ENCODE measurements at regions not wholly inside any gene's neighbourhood (a gene's known extent, or its start where the extent isn't known, plus 50 kb on each side); places are given as distances from the start of the nearest gene placed in this dataset.
"Not testable (repeated sequence)": the region's sequence is repeated elsewhere in the genome, so short reads cannot be mapped to it uniquely, and the experiment has no call there.

GRCh38 chr2:192628017-192628416, 433.3 kb upstream of the TMEFF2 start:
- DNase-seq, result no peak

- no peak for DNase-seq
Observed at GRCh38 chr2:192615105-192615504, 420.4 kb upstream of the TMEFF2 start.

DNA sequence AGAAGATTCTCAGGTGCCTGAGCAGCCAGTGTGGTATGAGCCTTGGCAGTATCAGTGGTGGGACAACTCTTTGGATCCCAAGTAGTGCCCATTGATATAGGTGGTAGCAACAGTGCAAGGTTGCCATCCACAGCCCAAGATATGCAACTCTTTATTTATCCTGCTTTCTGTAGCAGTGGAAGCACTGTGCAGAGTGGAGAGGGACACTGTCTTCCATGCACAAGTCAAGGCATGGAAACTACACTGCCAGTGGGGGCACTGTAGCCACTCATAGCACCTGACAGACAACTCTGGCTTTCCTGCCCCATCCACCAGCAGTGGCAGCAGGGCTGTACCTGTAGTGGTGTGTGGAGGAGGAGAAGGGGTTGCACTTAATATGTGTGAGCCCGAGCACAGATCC, 409.6 kb upstream of the TMEFF2 start:
- DNase-seq, result no peak

GRCh38 chr2:192598649-192599048, 403.9 kb upstream of the TMEFF2 start:
- not testable (repeated sequence) for DNase-seq

GRCh38 chr2:192593561-192593960, 398.8 kb upstream of the TMEFF2 start:
- DNase-seq, result no peak

DNA sequence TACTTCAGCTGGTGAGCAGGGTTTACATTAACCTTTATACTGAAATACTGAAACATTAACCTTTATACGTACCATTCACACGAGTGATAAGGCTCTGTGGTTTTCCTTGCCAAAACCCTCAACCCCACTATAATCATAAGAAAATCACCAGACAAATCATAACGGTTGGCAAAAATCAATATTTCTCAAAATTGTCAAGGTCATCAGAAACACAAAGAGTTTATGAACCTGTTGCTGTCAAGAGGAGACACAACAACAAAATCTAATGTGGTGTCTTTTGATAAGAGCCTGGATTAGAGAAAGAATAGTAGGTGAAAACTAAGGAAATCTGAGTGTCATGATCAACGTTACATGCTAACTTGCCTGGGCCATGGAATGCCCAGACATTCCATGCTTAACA, 396.9 kb upstream of the TMEFF2 start:
- DNase-seq, result no peak

GRCh38 chr2:192585418-192585817, 390.7 kb upstream of the TMEFF2 start:
- no peak for DNase-seq

DNA sequence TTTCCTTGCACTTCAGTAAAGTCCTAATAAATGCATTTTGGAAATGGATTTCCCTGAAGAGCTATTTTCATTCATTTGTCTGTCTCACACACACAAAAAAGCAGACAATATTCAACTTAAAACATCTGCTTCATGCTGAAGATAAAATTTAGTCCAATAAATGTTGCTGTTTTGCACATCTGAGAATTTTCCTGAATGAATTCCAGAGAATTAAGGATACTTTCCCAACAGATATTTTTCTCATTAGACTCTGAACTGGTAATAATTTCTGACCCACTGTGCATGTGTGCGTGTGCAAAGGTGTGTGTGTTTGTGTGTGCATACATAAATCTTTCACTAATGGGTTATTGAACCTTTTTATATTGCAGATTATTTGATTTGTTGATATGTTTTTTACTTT, 390.2 kb upstream of the TMEFF2 start:
- DNase-seq, result no peak

DNA sequence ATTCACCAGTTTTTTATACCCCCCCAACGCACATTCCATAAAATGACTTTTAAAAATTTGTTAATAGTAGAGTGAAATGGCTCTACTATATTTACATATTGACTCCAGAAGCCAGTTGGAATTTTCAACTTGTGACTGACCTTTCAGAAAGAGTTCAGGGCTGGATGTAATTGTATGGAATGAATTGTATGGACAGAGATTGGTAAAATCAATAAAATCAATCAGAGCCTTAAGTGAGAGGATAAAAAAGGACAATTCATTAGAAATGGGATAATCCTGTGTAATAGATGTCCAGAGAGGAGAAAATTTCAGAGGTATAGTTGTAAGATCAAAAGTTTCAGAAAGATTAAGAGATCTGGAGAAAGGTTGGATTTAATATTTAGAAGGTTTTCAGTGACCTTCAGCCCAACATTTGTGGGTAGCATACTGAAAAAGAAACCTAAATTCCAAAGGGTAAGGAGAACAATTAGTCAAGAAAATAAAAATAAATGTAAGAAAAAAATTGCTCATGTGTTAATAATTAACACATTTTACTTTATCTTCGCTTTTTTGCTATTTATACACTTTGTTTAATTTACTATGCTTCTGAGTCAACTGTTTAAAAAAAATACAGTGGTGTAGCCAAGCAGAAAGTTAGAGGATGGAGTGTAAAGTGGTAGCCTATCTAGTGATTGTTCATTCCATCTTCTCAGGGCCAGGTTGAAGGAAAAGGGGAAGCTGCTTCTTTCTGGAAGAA, 385.4 kb upstream of the TMEFF2 start:
- DNase-seq, result no peak

DNA sequence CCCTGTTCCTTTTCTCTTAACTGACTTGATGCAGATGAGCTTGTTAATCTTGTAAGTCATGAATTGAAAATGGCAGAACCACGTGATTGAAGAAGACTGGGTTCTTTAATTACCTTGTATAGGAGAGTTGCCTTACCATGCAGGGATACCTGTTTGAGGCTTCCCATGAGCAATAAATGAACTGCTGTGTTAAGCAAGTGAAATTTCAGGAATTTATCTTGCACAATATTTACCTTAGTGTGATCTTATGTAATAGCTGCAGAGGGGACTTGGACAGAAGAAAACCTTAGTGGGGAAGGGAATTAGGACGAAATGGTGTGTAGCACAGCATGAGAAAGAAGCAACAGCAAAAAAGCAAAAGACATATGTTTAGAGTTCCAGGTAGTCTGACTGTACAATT, 384.0 kb upstream of the TMEFF2 start:
- DNase-seq, result no peak

GRCh38 chr2:192577706-192578105, 383.0 kb upstream of the TMEFF2 start:
- no peak for DNase-seq

DNA sequence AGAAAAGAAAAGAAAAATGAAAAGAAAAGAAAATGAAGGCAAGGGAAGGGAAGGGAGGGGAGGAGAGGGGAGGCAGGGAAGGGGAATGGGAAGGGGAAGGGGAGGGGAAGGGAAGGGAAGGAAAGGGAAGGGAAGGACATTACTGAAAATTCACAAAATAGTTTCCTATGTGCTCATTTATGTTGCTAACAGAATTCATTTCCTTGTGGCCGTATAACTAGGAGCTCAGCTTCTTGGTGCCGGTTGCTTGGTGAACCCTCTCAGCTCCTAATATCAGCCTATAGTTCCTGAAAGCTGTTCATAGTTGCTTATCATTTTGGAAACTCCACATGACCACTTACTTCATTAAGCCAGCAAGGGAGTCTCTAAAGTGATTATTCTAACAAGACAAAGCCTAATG, 379.8 kb upstream of the TMEFF2 start:
- no peak for DNase-seq

- no peak for DNase-seq
Observed at GRCh38 chr2:192571636-192572035, 376.9 kb upstream of the TMEFF2 start.

GRCh38 chr2:192570788-192571187, 376.1 kb upstream of the TMEFF2 start:
- DNase-seq, result no peak

DNA sequence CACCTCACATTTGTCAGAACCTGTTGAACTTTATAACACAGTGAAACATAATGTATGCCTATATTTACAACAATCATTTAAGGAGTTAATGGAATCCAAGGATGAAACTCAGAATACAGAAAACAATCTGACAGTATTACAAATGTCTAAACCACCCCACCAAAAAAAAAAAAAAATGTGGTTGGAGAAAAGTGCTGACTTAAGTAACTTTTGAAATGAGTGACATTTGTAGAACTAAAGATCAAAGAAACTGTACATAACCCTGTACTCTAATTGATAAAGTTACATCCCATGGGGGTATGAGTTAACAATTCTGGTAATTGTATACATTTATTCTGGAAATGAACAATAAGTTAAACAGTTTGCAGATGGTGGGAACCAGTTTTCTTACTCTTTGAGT, 372.1 kb upstream of the TMEFF2 start:
- no peak for DNase-seq

GRCh38 chr2:192560326-192560725, 365.6 kb upstream of the TMEFF2 start:
- DNase-seq, result no peak

DNA sequence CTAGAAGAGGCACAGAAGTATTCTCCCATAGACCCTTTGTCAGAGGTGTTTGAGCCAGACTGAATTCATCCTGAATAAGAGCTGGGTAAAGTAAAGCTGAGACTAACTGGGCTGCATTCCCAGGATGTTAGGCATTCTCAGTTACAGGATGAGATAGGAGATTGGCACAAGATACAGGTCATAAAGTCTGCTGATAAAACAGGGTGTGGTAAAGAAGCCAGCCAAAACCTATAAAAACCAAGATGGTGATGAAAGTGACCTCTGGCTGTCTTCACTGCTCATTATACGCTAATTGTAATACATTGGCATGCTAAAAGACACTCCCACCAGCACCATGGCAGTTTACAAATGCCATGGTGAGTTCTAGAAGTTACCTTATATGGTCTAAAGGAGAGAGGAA, 364.9 kb upstream of the TMEFF2 start:
- no peak for DNase-seq

- no peak for DNase-seq
Observed at GRCh38 chr2:192558637-192559036, 363.9 kb upstream of the TMEFF2 start.

- DNase-seq, result no peak
Observed at GRCh38 chr2:192555740-192556139, 361.0 kb upstream of the TMEFF2 start.

DNA sequence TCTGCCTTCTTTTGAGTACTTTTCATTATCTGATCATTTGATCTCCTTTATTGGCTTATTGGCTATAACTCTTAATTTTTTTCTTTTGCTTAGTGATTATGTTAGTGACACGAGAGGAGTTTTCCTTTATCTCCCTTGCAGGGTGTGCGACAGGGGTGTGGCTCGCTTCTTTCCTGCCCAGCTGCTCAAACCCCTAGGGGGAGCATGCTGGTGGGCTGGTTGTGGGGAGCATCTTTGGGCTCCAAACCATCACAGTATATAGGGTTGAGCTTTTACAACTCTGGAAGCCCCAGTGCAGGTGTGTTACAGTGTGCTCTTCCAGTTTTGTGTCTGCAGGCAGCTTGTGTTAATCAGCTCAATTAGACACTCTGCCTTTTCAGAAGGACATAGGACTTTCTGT, 357.0 kb upstream of the TMEFF2 start:
- DNase-seq, result no peak

DNA sequence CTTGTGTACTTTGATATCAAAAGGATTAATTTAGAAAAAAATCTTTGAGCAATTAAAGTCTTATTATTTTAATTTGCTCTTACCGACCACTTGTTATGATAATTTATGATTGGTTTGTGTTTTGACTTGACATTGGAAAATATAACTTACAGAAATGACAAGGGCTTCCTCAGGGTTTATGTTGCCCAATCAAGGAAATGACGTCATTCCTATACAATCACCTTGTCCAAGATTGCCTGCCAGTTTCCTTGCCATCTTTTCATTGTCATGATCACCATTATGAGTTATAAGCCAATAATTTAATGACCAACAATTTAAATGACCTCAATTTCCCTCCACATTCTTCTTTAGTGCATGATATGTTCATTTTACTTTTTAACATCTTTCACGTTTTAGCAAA, 351.8 kb upstream of the TMEFF2 start:
- DNase-seq, result no peak

- DNase-seq, result no peak
Observed at GRCh38 chr2:192544371-192544955, 349.7 kb upstream of the TMEFF2 start.

- DNase-seq, result not testable (repeated sequence)
Observed at GRCh38 chr2:192542148-192543066, 347.7 kb upstream of the TMEFF2 start.

GRCh38 chr2:192539306-192539705, 344.6 kb upstream of the TMEFF2 start:
- DNase-seq, result no peak

Data from 8988T (cell line).